ENCODE measurements at regions not wholly inside any gene's neighbourhood (a gene's known extent, or its start where the extent isn't known, plus 50 kb on each side); places are given as distances from the start of the nearest gene placed in this dataset.

- H3K4me3 ChIP-seq (ENCODE audit: low read depth, low read length): no peak overlapping the region
- no peak overlapping the region for H3K27ac ChIP-seq
- no peaks in the 10 kb centered on the region for H3K27me3 ChIP-seq (ENCODE audit: control insufficient read depth, insufficient read depth, low read length)
- TF ChIP-seq CTCF (IDR thresholded peaks at IDR 0.05): no peak
- no peak overlapping the region for H2AFZ ChIP-seq
- no peak overlapping the region for H3K4me2 ChIP-seq (ENCODE audit: low read length)
- H3K4me1 ChIP-seq: no peaks in the 10 kb centered on the region
- H3K36me3 ChIP-seq (ENCODE audit: control insufficient read depth, insufficient read depth, low read length): no peaks in the 10 kb centered on the region
- no peaks in the 10 kb centered on the region for H3K79me2 ChIP-seq
- no peak overlapping the region for H3K9ac ChIP-seq
- no peaks in the 10 kb centered on the region for H3K9me3 ChIP-seq (ENCODE audit: control insufficient read depth, low read length)
Observed at GRCh38 chr1:218058730-218059129, 226.4 kb upstream of the RRP15 start.

GRCh38 chr1:218064426-218064825, 220.7 kb upstream of the RRP15 start:
- no peaks in the 10 kb centered on the region for H3K79me2 ChIP-seq
- H3K27ac ChIP-seq: no peak overlapping the region
- no peaks in the 10 kb centered on the region for H3K4me1 ChIP-seq
- no peak for TF ChIP-seq CTCF (IDR thresholded peaks at IDR 0.05)
- no peaks in the 10 kb centered on the region for H3K9me3 ChIP-seq (ENCODE audit: control insufficient read depth, low read length)
- no peak overlapping the region for H3K4me2 ChIP-seq (ENCODE audit: low read length)
- no peaks in the 10 kb centered on the region for H3K36me3 ChIP-seq (ENCODE audit: control insufficient read depth, insufficient read depth, low read length)
- H3K9ac ChIP-seq: no peak overlapping the region
- H3K27me3 ChIP-seq (ENCODE audit: control insufficient read depth, insufficient read depth, low read length): no peaks in the 10 kb centered on the region
- H2AFZ ChIP-seq: no peak overlapping the region
- no peak overlapping the region for H3K4me3 ChIP-seq (ENCODE audit: low read depth, low read length)

- Histone ChIP-seq H3K36me3 (ENCODE audit: control insufficient read depth, insufficient read depth, low read length) (no peaks in the 10 kb centered on the region), H3K4me3 (ENCODE audit: low read depth, low read length) (no peak overlapping the region), H3K9ac (no peak overlapping the region), H2AFZ (no peak overlapping the region), H3K79me2 (no peaks in the 10 kb centered on the region), H3K4me2 (ENCODE audit: low read length) (no peak overlapping the region), H3K4me1 (no peaks in the 10 kb centered on the region), H3K27me3 (ENCODE audit: control insufficient read depth, insufficient read depth, low read length) (no peaks in the 10 kb centered on the region), H3K9me3 (ENCODE audit: control insufficient read depth, low read length) (no peaks in the 10 kb centered on the region), H3K27ac (no peak overlapping the region)
- TF ChIP-seq CTCF (IDR thresholded peaks at IDR 0.05): no peak
Observed at GRCh38 chr1:218066332-218066731, 218.8 kb upstream of the RRP15 start.

- Histone ChIP-seq H3K36me3 (ENCODE audit: control insufficient read depth, insufficient read depth, low read length) (no peaks in the 10 kb centered on the region), H2AFZ (no peak overlapping the region), H3K79me2 (no peaks in the 10 kb centered on the region), H3K4me2 (ENCODE audit: low read length) (no peak overlapping the region), H3K9ac (no peak overlapping the region), H3K9me3 (ENCODE audit: control insufficient read depth, low read length) (no peaks in the 10 kb centered on the region), H3K27me3 (ENCODE audit: control insufficient read depth, insufficient read depth, low read length) (no peaks in the 10 kb centered on the region), H3K4me1 (no peaks in the 10 kb centered on the region), H3K27ac (no peak overlapping the region), H3K4me3 (ENCODE audit: low read depth, low read length) (no peak overlapping the region)
- TF ChIP-seq CTCF (IDR thresholded peaks at IDR 0.05): no peak
Observed at GRCh38 chr1:218068241-218068640, 216.9 kb upstream of the RRP15 start.

- Histone ChIP-seq H3K27me3 (ENCODE audit: control insufficient read depth, insufficient read depth, low read length) (no peaks in the 10 kb centered on the region), H2AFZ (no peak overlapping the region), H3K9ac (no peak overlapping the region), H3K79me2 (no peaks in the 10 kb centered on the region), H3K9me3 (ENCODE audit: control insufficient read depth, low read length) (no peaks in the 10 kb centered on the region), H3K27ac (no peak overlapping the region), H3K4me1 (no peaks in the 10 kb centered on the region), H3K4me3 (ENCODE audit: low read depth, low read length) (no peak overlapping the region), H3K4me2 (ENCODE audit: low read length) (no peak overlapping the region), H3K36me3 (ENCODE audit: control insufficient read depth, insufficient read depth, low read length) (no peaks in the 10 kb centered on the region)
- TF ChIP-seq CTCF (IDR thresholded peaks at IDR 0.05): no peak
Observed at GRCh38 chr1:218069180-218069579, 215.9 kb upstream of the RRP15 start.
